ENCODE measurements at regions not wholly inside any gene's neighbourhood (a gene's known extent, or its start where the extent isn't known, plus 50 kb on each side); places are given as distances from the start of the nearest gene placed in this dataset.

GRCh38 chr12:71038960-71039359 lies 118.4 kb upstream of the PTPRR start:
- Histone ChIP-seq H3K4me1 (ENCODE audit: control insufficient read depth, insufficient read depth, low read length) (no peaks in the 10 kb centered on the region), H3K4me3 (ENCODE audit: low read length) (no peak overlapping the region), H3K27ac (ENCODE audit: low read length) (no peak overlapping the region), H3K36me3 (ENCODE audit: control insufficient read depth, insufficient read depth, low read length) (no peaks in the 10 kb centered on the region), H3K27me3 (ENCODE audit: control insufficient read depth, insufficient read depth, low read length) (no peaks in the 10 kb centered on the region), H3K9me3 (ENCODE audit: control insufficient read depth, low read depth, low read length) (no peaks in the 10 kb centered on the region)
- DNase-seq, result no peak
- no CpG with 5 or more reads among the region's 1 CpG for WGBS (ENCODE audit: insufficient coverage, low lambda C conversion rate)

- no peaks in the 10 kb centered on the region for H3K27me3 ChIP-seq (ENCODE audit: control insufficient read depth, insufficient read depth, low read length)
- no peak overlapping the region for H3K27ac ChIP-seq (ENCODE audit: low read length)
- no peaks in the 10 kb centered on the region for H3K36me3 ChIP-seq (ENCODE audit: control insufficient read depth, insufficient read depth, low read length)
- no peaks in the 10 kb centered on the region for H3K9me3 ChIP-seq (ENCODE audit: control insufficient read depth, low read depth, low read length)
- H3K4me1 ChIP-seq (ENCODE audit: control insufficient read depth, insufficient read depth, low read length), result no peaks in the 10 kb centered on the region
- WGBS (ENCODE audit: insufficient coverage, low lambda C conversion rate), result 100% methylated on average over 1 of the region's 1 CpG
- no peak overlapping the region for H3K4me3 ChIP-seq (ENCODE audit: low read length)
- no peak for DNase-seq
Measured at GRCh38 chr12:71036526-71036925, 116.0 kb upstream of the PTPRR start.

- Histone ChIP-seq H3K27ac (ENCODE audit: low read length) (no peak overlapping the region), H3K4me1 (ENCODE audit: control insufficient read depth, insufficient read depth, low read length) (no peaks in the 10 kb centered on the region), H3K4me3 (ENCODE audit: low read length) (no peak overlapping the region), H3K36me3 (ENCODE audit: control insufficient read depth, insufficient read depth, low read length) (no peaks in the 10 kb centered on the region), H3K27me3 (ENCODE audit: control insufficient read depth, insufficient read depth, low read length) (no peaks in the 10 kb centered on the region), H3K9me3 (ENCODE audit: control insufficient read depth, low read depth, low read length) (no peaks in the 10 kb centered on the region)
- DNase-seq, result no peak
- 80% methylated on average over 1 of the region's 4 CpGs for WGBS (ENCODE audit: insufficient coverage, low lambda C conversion rate)
Measured at GRCh38 chr12:71032933-71033332, 112.4 kb upstream of the PTPRR start.

- Histone ChIP-seq H3K27me3 (ENCODE audit: control insufficient read depth, insufficient read depth, low read length) (no peaks in the 10 kb centered on the region), H3K9me3 (ENCODE audit: control insufficient read depth, low read depth, low read length) (no peaks in the 10 kb centered on the region), H3K27ac (ENCODE audit: low read length) (no peak overlapping the region), H3K36me3 (ENCODE audit: control insufficient read depth, insufficient read depth, low read length) (no peaks in the 10 kb centered on the region), H3K4me3 (ENCODE audit: low read length) (no peak overlapping the region), H3K4me1 (ENCODE audit: control insufficient read depth, insufficient read depth, low read length) (no peaks in the 10 kb centered on the region)
- WGBS (ENCODE audit: insufficient coverage, low lambda C conversion rate), result no CpG with 5 or more reads among the region's 3 CpGs
- no peak for DNase-seq
Measured at GRCh38 chr12:71029302-71029701, 108.8 kb upstream of the PTPRR start.

- 88% methylated on average over 1 of the region's 7 CpGs for WGBS (ENCODE audit: insufficient coverage, low lambda C conversion rate)
- no peak for DNase-seq
Measured at GRCh38 chr12:71027856-71028255, 107.3 kb upstream of the PTPRR start.

GRCh38 chr12:71024827-71025226 lies 104.3 kb upstream of the PTPRR start:
- DNase-seq, result no peak
- H3K9me3 ChIP-seq (ENCODE audit: control insufficient read depth, low read depth, low read length), result no peaks in the 10 kb centered on the region
- H3K4me1 ChIP-seq (ENCODE audit: control insufficient read depth, insufficient read depth, low read length), result peaks cover 10% of the 10 kb centered on the region
- H3K4me3 ChIP-seq (ENCODE audit: low read length), result no peak overlapping the region
- H3K27ac ChIP-seq (ENCODE audit: low read length), result no peak overlapping the region
- H3K36me3 ChIP-seq (ENCODE audit: control insufficient read depth, insufficient read depth, low read length), result no peaks in the 10 kb centered on the region
- no CpG with 5 or more reads among the region's 2 CpGs for WGBS (ENCODE audit: insufficient coverage, low lambda C conversion rate)
- no peaks in the 10 kb centered on the region for H3K27me3 ChIP-seq (ENCODE audit: control insufficient read depth, insufficient read depth, low read length)

More at GRCh38 chr12:71027856-71028255, 107.3 kb upstream of the PTPRR start:
- H3K36me3 ChIP-seq (ENCODE audit: control insufficient read depth, insufficient read depth, low read length), result no peaks in the 10 kb centered on the region
- H3K4me3 ChIP-seq (ENCODE audit: low read length), result no peak overlapping the region
- no peaks in the 10 kb centered on the region for H3K4me1 ChIP-seq (ENCODE audit: control insufficient read depth, insufficient read depth, low read length)
- no peaks in the 10 kb centered on the region for H3K9me3 ChIP-seq (ENCODE audit: control insufficient read depth, low read depth, low read length)
- H3K27me3 ChIP-seq (ENCODE audit: control insufficient read depth, insufficient read depth, low read length), result no peaks in the 10 kb centered on the region
- no peak overlapping the region for H3K27ac ChIP-seq (ENCODE audit: low read length)

- Histone ChIP-seq H3K27ac (ENCODE audit: low read length) (no peak overlapping the region), H3K27me3 (ENCODE audit: control insufficient read depth, insufficient read depth, low read length) (no peaks in the 10 kb centered on the region), H3K4me3 (ENCODE audit: low read length) (no peak overlapping the region), H3K4me1 (ENCODE audit: control insufficient read depth, insufficient read depth, low read length) (peaks cover 10% of the 10 kb centered on the region), H3K36me3 (ENCODE audit: control insufficient read depth, insufficient read depth, low read length) (no peaks in the 10 kb centered on the region), H3K9me3 (ENCODE audit: control insufficient read depth, low read depth, low read length) (no peaks in the 10 kb centered on the region)
- no peak for DNase-seq
- WGBS (ENCODE audit: insufficient coverage, low lambda C conversion rate), result no CpG with 5 or more reads among the region's 5 CpGs
Measured at GRCh38 chr12:71024281-71024680, 103.7 kb upstream of the PTPRR start.

GRCh38 chr12:71021491-71021890 lies 101.0 kb upstream of the PTPRR start:
- peak; percentile 48 to 67 for DNase-seq
- Histone ChIP-seq H3K36me3 (ENCODE audit: control insufficient read depth, insufficient read depth, low read length) (no peaks in the 10 kb centered on the region), H3K4me3 (ENCODE audit: low read length) (no peak overlapping the region), H3K4me1 (ENCODE audit: control insufficient read depth, insufficient read depth, low read length) (peaks cover 10% of the 10 kb centered on the region), H3K27ac (ENCODE audit: low read length) (peak overlapping the region; percentile 40), H3K9me3 (ENCODE audit: control insufficient read depth, low read depth, low read length) (no peaks in the 10 kb centered on the region), H3K27me3 (ENCODE audit: control insufficient read depth, insufficient read depth, low read length) (no peaks in the 10 kb centered on the region)
- 13% methylated on average over 1 of the region's 3 CpGs for WGBS (ENCODE audit: insufficient coverage, low lambda C conversion rate)

- H3K36me3 ChIP-seq (ENCODE audit: control insufficient read depth, insufficient read depth, low read length), result no peaks in the 10 kb centered on the region
- H3K4me1 ChIP-seq (ENCODE audit: control insufficient read depth, insufficient read depth, low read length), result peaks cover 10% of the 10 kb centered on the region
- no peak for DNase-seq
- WGBS (ENCODE audit: insufficient coverage, low lambda C conversion rate), result no CpG with 5 or more reads among the region's 6 CpGs
- H3K4me3 ChIP-seq (ENCODE audit: low read length), result no peak overlapping the region
- no peaks in the 10 kb centered on the region for H3K27me3 ChIP-seq (ENCODE audit: control insufficient read depth, insufficient read depth, low read length)
- no peaks in the 10 kb centered on the region for H3K9me3 ChIP-seq (ENCODE audit: control insufficient read depth, low read depth, low read length)
- H3K27ac ChIP-seq (ENCODE audit: low read length), result no peak overlapping the region
Measured at GRCh38 chr12:71019282-71019831, 98.8 kb upstream of the PTPRR start.

- H3K27ac ChIP-seq (ENCODE audit: low read length), result no peak overlapping the region
- no CpG with 5 or more reads among the region's 2 CpGs for WGBS (ENCODE audit: insufficient coverage, low lambda C conversion rate)
- no peaks in the 10 kb centered on the region for H3K27me3 ChIP-seq (ENCODE audit: control insufficient read depth, insufficient read depth, low read length)
- H3K36me3 ChIP-seq (ENCODE audit: control insufficient read depth, insufficient read depth, low read length), result no peaks in the 10 kb centered on the region
- no peak overlapping the region for H3K4me3 ChIP-seq (ENCODE audit: low read length)
- peaks cover 10% of the 10 kb centered on the region for H3K4me1 ChIP-seq (ENCODE audit: control insufficient read depth, insufficient read depth, low read length)
- DNase-seq, result no peak
- H3K9me3 ChIP-seq (ENCODE audit: control insufficient read depth, low read depth, low read length), result no peaks in the 10 kb centered on the region
Measured at GRCh38 chr12:71018682-71019081, 98.1 kb upstream of the PTPRR start.

GRCh38 chr12:71014180-71014785 lies 93.7 kb upstream of the PTPRR start:
- WGBS (ENCODE audit: insufficient coverage, low lambda C conversion rate), result 5% methylated on average over 2 of the region's 2 CpGs
- Histone ChIP-seq H3K36me3 (ENCODE audit: control insufficient read depth, insufficient read depth, low read length) (no peaks in the 10 kb centered on the region), H3K27me3 (ENCODE audit: control insufficient read depth, insufficient read depth, low read length) (no peaks in the 10 kb centered on the region), H3K4me1 (ENCODE audit: control insufficient read depth, insufficient read depth, low read length) (no peaks in the 10 kb centered on the region), H3K9me3 (ENCODE audit: control insufficient read depth, low read depth, low read length) (no peaks in the 10 kb centered on the region), H3K27ac (ENCODE audit: low read length) (no peak overlapping the region), H3K4me3 (ENCODE audit: low read length) (no peak overlapping the region)
- peak; percentile 23 to 48 for DNase-seq
